ENCODE measurements at regions not wholly inside any gene's neighbourhood (a gene's known extent, or its start where the extent isn't known, plus 50 kb on each side); places are given as distances from the start of the nearest gene placed in this dataset.

DNA sequence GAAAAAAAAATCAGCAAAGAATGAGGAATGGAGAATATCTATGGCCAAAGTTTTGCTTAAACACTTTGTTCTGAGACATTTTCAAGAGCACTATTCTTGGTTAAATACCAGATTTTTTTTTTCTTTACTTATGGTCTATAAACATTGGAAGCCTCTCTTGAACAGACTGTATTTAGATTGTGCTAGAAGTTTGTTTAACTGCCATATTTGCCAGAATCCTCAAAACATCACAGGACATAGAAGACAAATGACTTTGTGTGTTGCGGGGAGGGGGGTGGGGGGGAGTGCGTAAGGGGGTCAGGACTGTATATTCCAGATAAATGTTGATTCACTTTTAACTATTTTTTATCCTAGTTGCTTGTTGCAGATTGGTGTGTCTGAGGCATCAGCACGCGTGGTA is 262.0 kb downstream of the MEIS1 start:
- Histone ChIP-seq H3K9me3 (no peaks in the 10 kb centered on the region), H3K27ac (no peak overlapping the region), H3K4me1 (no peaks in the 10 kb centered on the region), H3K27me3 (peaks cover 0 to under 1% (median 0%) of the 10 kb centered on the region in 3 donors), H3K36me3 (no peaks in the 10 kb centered on the region), H3K4me3 (no peak overlapping the region)
- in situ Hi-C loops (cut with MboI; ENCODE audit: low sequenced_read_pairs in 4 of 4), result no loop called here
- ATAC-seq (no peak), DNase-seq (no peak)
- TF ChIP-seq CTCF (IDR thresholded peaks at IDR 0.05 in 4 of 5, conservative IDR thresholded peaks at IDR 0.05 in 1 of 5) (no peak), POLR2A (IDR thresholded peaks at IDR 0.05) (no peak)
- intact Hi-C loops (cut with DNase I; ENCODE audit: low total_unique reads), result no loop called here

GRCh38 chr2:66697366-66697765 is 262.4 kb downstream of the MEIS1 start:
- no peaks in the 10 kb centered on the region for H3K27me3 ChIP-seq

DNA sequence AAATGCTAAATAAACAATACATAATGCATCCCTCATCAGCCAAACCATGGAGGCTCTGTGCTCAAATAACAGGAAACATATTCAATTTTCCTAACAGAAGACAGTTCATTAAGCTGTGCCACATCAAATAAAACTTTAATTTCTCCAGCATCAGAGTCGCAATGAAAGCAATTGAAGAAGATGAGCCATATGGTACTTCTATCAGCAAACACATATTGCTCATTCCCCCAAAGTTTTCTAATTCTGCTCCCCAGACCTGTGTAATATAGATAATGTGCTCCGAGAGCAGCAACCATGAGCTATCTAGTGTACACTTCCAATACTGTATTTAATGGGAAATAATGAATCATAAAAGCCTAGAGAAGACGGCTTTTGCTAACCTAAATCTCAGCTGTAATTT is 263.2 kb downstream of the MEIS1 start:
- Histone ChIP-seq H3K4me3 (no peak overlapping the region), H3K27me3 (no peaks in the 10 kb centered on the region), H3K4me1 (no peaks in the 10 kb centered on the region), H3K36me3 (no peaks in the 10 kb centered on the region), H3K27ac (no peak overlapping the region), H3K9me3 (no peaks in the 10 kb centered on the region)
- TF ChIP-seq POLR2A (IDR thresholded peaks at IDR 0.05) (no peak), CTCF (IDR thresholded peaks at IDR 0.05 in 4 of 5, conservative IDR thresholded peaks at IDR 0.05 in 1 of 5) (no peak)
- DNase-seq, result no peak
- intact Hi-C loops (cut with DNase I; ENCODE audit: low total_unique reads), result no loop called here
- no peak for ATAC-seq
- in situ Hi-C loops (cut with MboI; ENCODE audit: low sequenced_read_pairs in 4 of 4), result no loop called here

More at GRCh38 chr2:66697366-66697765, 262.4 kb downstream of the MEIS1 start:
- intact Hi-C loops (cut with DNase I; ENCODE audit: low total_unique reads), result no loop called here
- Histone ChIP-seq H3K27ac (no peak overlapping the region), H3K36me3 (no peaks in the 10 kb centered on the region), H3K4me3 (no peak overlapping the region), H3K9me3 (no peaks in the 10 kb centered on the region), H3K4me1 (no peaks in the 10 kb centered on the region)
- ATAC-seq, result no peak
- DNase-seq, result no peak
- in situ Hi-C loops (cut with MboI; ENCODE audit: low sequenced_read_pairs in 4 of 4), result no loop called here
- TF ChIP-seq CTCF (IDR thresholded peaks at IDR 0.05 in 4 of 5, conservative IDR thresholded peaks at IDR 0.05 in 1 of 5) (no peak), POLR2A (IDR thresholded peaks at IDR 0.05) (no peak)

- Histone ChIP-seq H3K27me3 (no peaks in the 10 kb centered on the region), H3K27ac (no peak overlapping the region), H3K36me3 (no peaks in the 10 kb centered on the region), H3K9me3 (no peaks in the 10 kb centered on the region), H3K4me3 (no peak overlapping the region), H3K4me1 (no peaks in the 10 kb centered on the region)
- ATAC-seq (no peak), DNase-seq (no peak)
- in situ Hi-C loops (cut with MboI; ENCODE audit: low sequenced_read_pairs in 4 of 4) (no loop called here), intact Hi-C loops (cut with DNase I; ENCODE audit: low total_unique reads) (no loop called here)
- TF ChIP-seq POLR2A (IDR thresholded peaks at IDR 0.05) (no peak), CTCF (IDR thresholded peaks at IDR 0.05 in 4 of 5, conservative IDR thresholded peaks at IDR 0.05 in 1 of 5) (no peak)
Observed at GRCh38 chr2:66698576-66699239, 263.8 kb downstream of the MEIS1 start.

- H3K4me1 ChIP-seq, result no peaks in the 10 kb centered on the region
- no peak for DNase-seq
- TF ChIP-seq CTCF (IDR thresholded peaks at IDR 0.05 in 4 of 5, conservative IDR thresholded peaks at IDR 0.05 in 1 of 5) (no peak), POLR2A (IDR thresholded peaks at IDR 0.05) (no peak)
- no peak overlapping the region for H3K27ac ChIP-seq
- intact Hi-C loops (cut with DNase I; ENCODE audit: low total_unique reads) (no loop called here), in situ Hi-C loops (cut with MboI; ENCODE audit: low sequenced_read_pairs in 4 of 4) (no loop called here)
- ATAC-seq, result no peak
- H3K36me3 ChIP-seq, result no peaks in the 10 kb centered on the region
- no peaks in the 10 kb centered on the region for H3K9me3 ChIP-seq
- H3K4me3 ChIP-seq, result no peak overlapping the region
- H3K27me3 ChIP-seq, result no peaks in the 10 kb centered on the region
Observed at GRCh38 chr2:66699416-66699792, 264.5 kb downstream of the MEIS1 start.
